Sigmoid colon (tissue), 4 donors: ENCODE measurements at regions not wholly inside any gene's neighbourhood (a gene's known extent, or its start where the extent isn't known, plus 50 kb on each side); places are given as distances from the start of the nearest gene placed in this dataset.

Experiments used
- POLR2A ChIP-seq, 2 donors: fragments of 450-650 bp; IDR thresholded peaks; one replicate each; pipeline ENCODE4 v1.6.1; 2016; ENCODE audit warnings: antibody characterized with exemption in 2 of 2, mild to moderate bottlenecking in 2 of 2, moderate library complexity in 2 of 2
- POLR2AphosphoS5 ChIP-seq, 4 donors: sonication (generic); formaldehyde crosslinking; IDR thresholded peaks; one replicate each; pipeline ENCODE4 v1.6.1; 2017; ENCODE audit warnings: antibody characterized with exemption in 4 of 4
- TF ChIP-seq, protein P1 (sequence below), 4 experiments: fragments of 450-650 bp in 3 of 4; fragments of 200-600 bp in 1 of 4; IDR thresholded peaks; one replicate each; pipeline ENCODE4 v1.5.1; 2016 to 2019; ENCODE audit warnings: antibody characterized with exemption in 4 of 4, mild to moderate bottlenecking in 3 of 4, moderate library complexity in 2 of 4

DNA sequence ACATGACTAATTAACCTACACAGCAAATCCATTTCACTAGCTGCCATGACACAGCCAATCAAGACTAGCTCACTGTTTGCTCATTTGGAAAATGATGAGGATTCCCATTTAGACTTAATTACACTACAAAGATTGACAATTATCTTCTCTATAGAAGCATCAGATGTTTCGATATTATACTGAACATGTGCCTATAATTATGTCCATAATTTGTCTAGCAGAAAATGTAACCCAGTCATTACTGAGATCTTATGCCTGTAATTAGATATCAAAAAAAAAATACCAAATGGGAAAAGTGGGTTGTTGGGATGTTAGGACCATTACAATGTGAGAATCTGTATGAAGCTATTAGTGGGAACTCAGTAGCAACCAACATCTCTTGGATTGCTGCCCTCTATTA is 344.2 kb upstream of the MCTP2 start:
- TF ChIP-seq, protein P1, sequence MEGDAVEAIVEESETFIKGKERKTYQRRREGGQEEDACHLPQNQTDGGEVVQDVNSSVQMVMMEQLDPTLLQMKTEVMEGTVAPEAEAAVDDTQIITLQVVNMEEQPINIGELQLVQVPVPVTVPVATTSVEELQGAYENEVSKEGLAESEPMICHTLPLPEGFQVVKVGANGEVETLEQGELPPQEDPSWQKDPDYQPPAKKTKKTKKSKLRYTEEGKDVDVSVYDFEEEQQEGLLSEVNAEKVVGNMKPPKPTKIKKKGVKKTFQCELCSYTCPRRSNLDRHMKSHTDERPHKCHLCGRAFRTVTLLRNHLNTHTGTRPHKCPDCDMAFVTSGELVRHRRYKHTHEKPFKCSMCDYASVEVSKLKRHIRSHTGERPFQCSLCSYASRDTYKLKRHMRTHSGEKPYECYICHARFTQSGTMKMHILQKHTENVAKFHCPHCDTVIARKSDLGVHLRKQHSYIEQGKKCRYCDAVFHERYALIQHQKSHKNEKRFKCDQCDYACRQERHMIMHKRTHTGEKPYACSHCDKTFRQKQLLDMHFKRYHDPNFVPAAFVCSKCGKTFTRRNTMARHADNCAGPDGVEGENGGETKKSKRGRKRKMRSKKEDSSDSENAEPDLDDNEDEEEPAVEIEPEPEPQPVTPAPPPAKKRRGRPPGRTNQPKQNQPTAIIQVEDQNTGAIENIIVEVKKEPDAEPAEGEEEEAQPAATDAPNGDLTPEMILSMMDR (IDR thresholded peaks at IDR 0.05), result no peak
- TF ChIP-seq POLR2AphosphoS5 (IDR thresholded peaks at IDR 0.05), result no peak
- no peak for TF ChIP-seq POLR2A (IDR thresholded peaks at IDR 0.05)
